ENCODE measurements at regions not wholly inside any gene's neighbourhood (a gene's known extent, or its start where the extent isn't known, plus 50 kb on each side); places are given as distances from the start of the nearest gene placed in this dataset.

- DNase-seq: no peak
These were observed 318.5 kb downstream of the GRB14 start for GRCh38 chr2:164302786-164303185.

GRCh38 chr2:164288235-164288634, 333.0 kb downstream of the GRB14 start:
- DNase-seq: no peak

- no peak for DNase-seq
These were observed 334.2 kb downstream of the GRB14 start for GRCh38 chr2:164287056-164287455.

GRCh38 chr2:164285576-164285975, 335.7 kb downstream of the GRB14 start:
- DNase-seq: no peak

GRCh38 chr2:164281896-164282295, 339.4 kb downstream of the GRB14 start:
- no peak for DNase-seq

GRCh38 chr2:164275659-164276058, 345.6 kb downstream of the GRB14 start:
- no peak for DNase-seq

- no peak for DNase-seq
These were observed 360.8 kb downstream of the GRB14 start for GRCh38 chr2:164260506-164260905.

GRCh38 chr2:164257742-164258141, 363.5 kb downstream of the GRB14 start:
- DNase-seq: no peak

- no peak for DNase-seq
These were observed 368.6 kb downstream of the GRB14 start for GRCh38 chr2:164252568-164253287.

GRCh38 chr2:164243315-164243714, 378.0 kb downstream of the GRB14 start:
- DNase-seq: no peak

GRCh38 chr2:164242409-164242808, 378.9 kb downstream of the GRB14 start:
- no peak for DNase-seq

- DNase-seq: no peak
These were observed 387.2 kb downstream of the GRB14 start for GRCh38 chr2:164234074-164234473.

- DNase-seq: no peak
These were observed 397.3 kb downstream of the GRB14 start for GRCh38 chr2:164224007-164224406.

GRCh38 chr2:164221473-164221872, 399.8 kb downstream of the GRB14 start:
- DNase-seq: no peak

GRCh38 chr2:164220265-164220664, 401.0 kb downstream of the GRB14 start:
- no peak for DNase-seq

GRCh38 chr2:164213916-164214315, 407.4 kb downstream of the GRB14 start:
- no peak for DNase-seq

- DNase-seq: no peak
These were observed 415.9 kb downstream of the GRB14 start for GRCh38 chr2:164205347-164205746.

- no peak for DNase-seq
These were observed 418.2 kb downstream of the GRB14 start for GRCh38 chr2:164203131-164203530.

GRCh38 chr2:164198256-164198655, 423.0 kb downstream of the GRB14 start:
- no peak for DNase-seq

GRCh38 chr2:164190700-164191099, 430.6 kb downstream of the GRB14 start:
- DNase-seq: no peak

GRCh38 chr2:164189851-164190250, 431.4 kb downstream of the GRB14 start:
- DNase-seq: no peak

- no peak for DNase-seq
These were observed 434.2 kb downstream of the GRB14 start for GRCh38 chr2:164187121-164187520.

GRCh38 chr2:164186591-164186990, 434.7 kb downstream of the GRB14 start:
- no peak for DNase-seq

GRCh38 chr2:164182116-164182627, 439.1 kb downstream of the GRB14 start:
- no peak for DNase-seq

All from renal pelvis (tissue), 1 donor.